Glutamatergic neuron (in vitro differentiated cells): ENCODE measurements at regions not wholly inside any gene's neighbourhood (a gene's known extent, or its start where the extent isn't known, plus 50 kb on each side); places are given as distances from the start of the nearest gene placed in this dataset.

Experiments
- DNase-seq: peaks from one replicate; pipeline ENCODE4 v3.0.0; 2022
- H3K27ac Mint-ChIP-seq: one replicate; pipeline ENCODE4 v1.8.0; 2020; ENCODE audit warnings: mild to moderate bottlenecking, mixed read lengths, inconsistent platforms; ENCODE audit not compliant: unreplicated experiment
- H3K27me3 Mint-ChIP-seq: one replicate; pipeline ENCODE4 v1.8.0; 2020; ENCODE audit warnings: mild to moderate bottlenecking, moderate library complexity, mixed read lengths, inconsistent platforms; ENCODE audit not compliant: unreplicated experiment
- H3K36me3 Mint-ChIP-seq: one replicate; pipeline ENCODE4 v1.8.0; 2020; ENCODE audit warnings: mild to moderate bottlenecking, mixed read lengths, inconsistent platforms; ENCODE audit not compliant: unreplicated experiment
- H3K4me1 Mint-ChIP-seq: one replicate; pipeline ENCODE4 v1.8.0; 2020; ENCODE audit warnings: mild to moderate bottlenecking, low read depth, mixed read lengths, inconsistent platforms; ENCODE audit not compliant: unreplicated experiment
- H3K4me3 Mint-ChIP-seq: one replicate; pipeline ENCODE4 v1.8.0; 2020; ENCODE audit warnings: mild to moderate bottlenecking, mixed read lengths, inconsistent platforms; ENCODE audit not compliant: unreplicated experiment
- H3K9me3 Mint-ChIP-seq: one replicate; pipeline ENCODE4 v1.8.0; 2020; ENCODE audit warnings: mild to moderate bottlenecking, moderate library complexity, mixed read lengths, inconsistent platforms; ENCODE audit not compliant: unreplicated experiment
- CTCF ChIP-seq: fragments of 200-600 bp; sonication (generic); IDR thresholded peaks from one replicate; pipeline ENCODE4 v1.5.0; 2021; ENCODE audit not compliant: partially characterized antibody, unreplicated experiment

DNA sequence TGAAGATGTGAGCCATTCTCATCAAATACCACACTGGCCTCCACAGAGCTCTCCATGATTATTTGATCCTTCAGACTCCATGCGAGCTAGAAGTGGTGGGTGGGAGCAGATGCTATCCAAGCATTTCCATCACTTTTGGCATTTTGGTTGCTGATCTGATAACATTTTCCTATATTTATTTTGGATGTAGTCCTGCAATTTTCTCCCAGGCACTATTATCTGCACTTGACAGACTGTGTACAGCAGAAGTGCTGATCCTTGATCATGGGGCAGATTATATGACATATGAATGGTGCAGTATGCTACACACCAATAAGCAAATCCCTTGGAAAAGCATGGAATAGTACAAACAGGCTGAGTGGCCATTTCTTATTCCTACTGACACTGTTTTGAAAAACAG is 167.6 kb upstream of the LRRC7 start:
- no peak for TF ChIP-seq CTCF
- H3K27ac Mint-ChIP-seq, result no peak overlapping the region
- no peak overlapping the region for H3K4me3 Mint-ChIP-seq
- H3K27me3 Mint-ChIP-seq, result no peaks in the 10 kb centered on the region
- DNase-seq, result no peak
- H3K36me3 Mint-ChIP-seq, result no peaks in the 10 kb centered on the region
- H3K4me1 Mint-ChIP-seq, result no peaks in the 10 kb centered on the region
- H3K9me3 Mint-ChIP-seq, result no peaks in the 10 kb centered on the region

DNA sequence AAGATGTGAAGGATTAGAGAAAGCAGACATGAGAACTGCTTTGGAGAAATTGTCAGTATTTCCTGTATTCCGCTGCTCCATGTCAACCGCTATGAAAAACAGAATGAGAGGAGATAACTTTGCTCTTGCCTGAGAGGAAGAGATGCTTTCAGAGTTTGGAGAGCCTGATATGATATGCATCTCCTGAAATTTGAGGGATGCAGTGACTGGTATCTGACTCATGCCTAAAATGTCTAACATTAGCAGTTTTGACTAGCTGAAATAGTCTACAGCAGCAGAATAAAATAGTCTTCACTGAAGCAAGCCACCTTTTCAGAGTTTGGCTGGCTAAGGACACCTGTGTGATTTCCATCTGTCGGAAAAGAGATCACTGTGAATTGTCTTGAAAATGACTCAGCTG is 165.8 kb upstream of the LRRC7 start:
- TF ChIP-seq CTCF, result no peak
- H3K4me1 Mint-ChIP-seq, result no peaks in the 10 kb centered on the region
- H3K9me3 Mint-ChIP-seq, result peaks cover 2% of the 10 kb centered on the region

GRCh38 chr1:69403756-69404320 is 163.9 kb upstream of the LRRC7 start:
- H3K27ac Mint-ChIP-seq, result no peak overlapping the region
- no peaks in the 10 kb centered on the region for H3K4me1 Mint-ChIP-seq
- H3K36me3 Mint-ChIP-seq, result no peaks in the 10 kb centered on the region
- no peak overlapping the region for H3K4me3 Mint-ChIP-seq
- DNase-seq, result no peak
- no peaks in the 10 kb centered on the region for H3K27me3 Mint-ChIP-seq
- peaks cover 2% of the 10 kb centered on the region for H3K9me3 Mint-ChIP-seq
- no peak for TF ChIP-seq CTCF

More for the DNA sequence above, 165.8 kb upstream of the LRRC7 start:
- Mint-ChIP-seq H3K27me3 (no peaks in the 10 kb centered on the region), H3K4me3 (no peak overlapping the region), H3K36me3 (no peaks in the 10 kb centered on the region), H3K27ac (no peak overlapping the region)
- DNase-seq, result no peak

DNA sequence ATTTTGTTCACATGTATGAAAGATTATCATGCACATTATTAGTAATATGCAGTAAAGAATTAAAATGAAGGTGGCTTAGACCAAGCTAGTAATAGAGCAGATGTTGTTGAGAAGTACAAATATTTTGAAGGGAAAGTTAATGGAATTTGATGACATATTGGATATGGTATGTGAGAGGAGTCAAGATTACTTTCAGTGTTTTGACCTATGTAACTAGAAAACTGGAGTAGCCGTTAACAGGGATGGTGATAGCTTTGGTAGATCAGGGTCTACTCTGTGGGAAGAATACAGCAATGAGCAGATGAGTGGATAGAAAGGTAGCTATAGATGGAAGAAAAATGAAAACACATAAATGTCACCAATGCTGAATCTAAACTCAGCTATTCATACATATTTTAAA is 163.2 kb upstream of the LRRC7 start:
- H3K4me1 Mint-ChIP-seq, result no peaks in the 10 kb centered on the region
- H3K4me3 Mint-ChIP-seq, result no peak overlapping the region
- no peaks in the 10 kb centered on the region for H3K36me3 Mint-ChIP-seq

GRCh38 chr1:69406244-69406643 is 161.5 kb upstream of the LRRC7 start:
- Mint-ChIP-seq H3K9me3 (peaks cover 2% of the 10 kb centered on the region), H3K4me3 (no peak overlapping the region), H3K27me3 (no peaks in the 10 kb centered on the region), H3K4me1 (no peaks in the 10 kb centered on the region), H3K36me3 (no peaks in the 10 kb centered on the region), H3K27ac (no peak overlapping the region)
- no peak for DNase-seq
- TF ChIP-seq CTCF, result no peak

More for the DNA sequence above, 163.2 kb upstream of the LRRC7 start:
- peaks cover 2% of the 10 kb centered on the region for H3K9me3 Mint-ChIP-seq
- no peak for DNase-seq
- H3K27me3 Mint-ChIP-seq, result no peaks in the 10 kb centered on the region
- no peak overlapping the region for H3K27ac Mint-ChIP-seq
- no peak for TF ChIP-seq CTCF
